Stomach (tissue), 8 donors: ENCODE measurements at regions not wholly inside any gene's neighbourhood (a gene's known extent, or its start where the extent isn't known, plus 50 kb on each side); places are given as distances from the start of the nearest gene placed in this dataset.
A peak's percentile ranks its signal among the peaks of the same experiment; 100 is the strongest.

Experiments used
- DNase-seq, 2 donors: peaks; one replicate each; pipeline versions ENCODE4 v3.0.0 to v3.0.0-alpha.2; 2013 to 2019
- H3K27ac ChIP-seq, 5 donors: fragments of 200-600 bp in 4 of 5; sonication (generic) in 4 of 5; one replicate each; pipeline ENCODE4 v1.5.1; 2013 to 2019; ENCODE audit warnings: mild to moderate bottlenecking in 1 of 5, moderate library complexity in 1 of 5
- H3K27me3 ChIP-seq, 3 donors: fragments of 200-600 bp; sonication (generic); one replicate each; pipeline ENCODE4 v1.5.1; 2017 to 2019; ENCODE audit warnings: mixed run types in 1 of 3
- H3K36me3 ChIP-seq, 4 donors: fragments of 200-600 bp; sonication (generic); 1 replicate in 3 of 4; 2 replicates in 1 of 4; pipeline ENCODE4 v1.5.1; 2016 to 2019
- H3K4me1 ChIP-seq, 4 donors: fragments of 200-600 bp; sonication (generic); one replicate each; pipeline ENCODE4 v1.5.1; 2016 to 2019
- H3K4me3 ChIP-seq, 4 donors: fragments of 200-600 bp; sonication (generic) in 3 of 4; one replicate each; pipeline ENCODE4 v1.5.1; 2016 to 2019; ENCODE audit warnings: mild to moderate bottlenecking in 1 of 4
- H3K9me3 ChIP-seq, 4 donors: fragments of 200-600 bp; sonication (generic); one replicate each; pipeline ENCODE4 v1.5.1; 2016 to 2019
- EP300 ChIP-seq: sonication (generic); formaldehyde crosslinking; IDR thresholded peaks from one replicate; pipeline ENCODE4 v1.6.1; 2017; ENCODE audit warnings: antibody characterized with exemption
- POLR2A ChIP-seq, 4 donors: fragments of 450-650 bp; IDR thresholded peaks; one replicate each; pipeline ENCODE4 v1.6.1; 2016; ENCODE audit warnings: antibody characterized with exemption in 4 of 4, control low read depth in 2 of 4, mild to moderate bottlenecking in 1 of 4, moderate library complexity in 1 of 4
- POLR2AphosphoS5 ChIP-seq, 3 donors: sonication (generic); formaldehyde crosslinking; IDR thresholded peaks; one replicate each; pipeline ENCODE4 v1.6.1; 2016; ENCODE audit warnings: antibody characterized with exemption in 3 of 3
- whole genome bisulfite sequencing, 5 donors: extraction: QIAGEN DNeasy Blood & Tissue Kit in 3 of 5; methylation state at CpG; one replicate each; pipeline versions ENCODE4 v1.1.5 to v1.1.7; 2013 to 2018; 5-methylcytosine and 5-hydroxymethylcytosine counted together
- intact Hi-C: fragments of 100-400 bp; cut with DNase I; formaldehyde crosslinking; loops from one replicate; pipeline ENCODE4 v1.15.1; 2023; ENCODE audit warnings: low total_unique reads
- TF ChIP-seq, protein P1 (sequence below), 7 experiments: fragments of 450-650 bp in 4 of 7; fragments of 200-600 bp in 3 of 7; sonication (generic) in 3 of 7; IDR thresholded peaks; one replicate each; pipeline ENCODE4 v1.5.1; 2016 to 2019; ENCODE audit warnings: antibody characterized with exemption in 7 of 7, control low read depth in 2 of 7, mild to moderate bottlenecking in 1 of 7
- donor health status: healthy with polysubstance abuse.
- donor health status: Bipolar disorder and iron deficiency.
- donor health status: healthy.

DNA sequence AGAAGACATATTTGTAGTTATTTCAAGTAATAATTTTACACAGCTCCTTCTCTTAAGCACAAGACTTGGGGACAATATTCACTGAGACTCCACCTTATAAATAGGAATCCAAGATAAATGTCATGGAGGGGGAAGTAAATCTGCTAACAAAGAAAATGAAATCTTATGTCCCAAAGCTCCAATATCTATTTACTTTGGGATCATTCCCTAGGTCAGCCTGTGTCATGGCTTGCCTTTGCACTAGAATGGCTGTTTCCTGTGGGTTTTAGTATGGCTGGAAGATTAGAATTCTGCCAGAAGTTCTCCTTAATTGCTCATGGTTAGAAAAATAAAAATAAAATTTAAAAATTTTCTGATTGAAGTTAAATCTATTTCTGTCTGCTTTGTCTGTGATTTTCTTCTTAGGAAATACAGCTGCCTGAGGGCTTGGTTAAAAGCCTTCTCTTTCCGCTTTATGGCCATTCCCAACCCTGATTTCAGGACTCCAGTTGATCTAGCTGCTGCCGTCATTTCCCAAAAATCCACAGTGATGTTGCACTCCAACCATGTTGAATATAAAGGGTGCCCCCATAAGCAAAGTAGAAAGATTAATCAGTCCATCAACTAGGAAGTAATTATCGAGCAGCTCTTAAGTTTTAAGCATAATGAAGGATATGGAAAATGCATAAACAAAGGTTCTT, 326.4 kb upstream of the LYPLAL1 start:
- H3K9me3 ChIP-seq: no peaks in the 10 kb centered on the region
- intact Hi-C loops: no loop called here
- WGBS, 5 donors: 81 to 88% (median 83%) methylated on average over 3 of the region's 3 CpGs
- no peak overlapping the region for H3K27ac ChIP-seq
- H3K27me3 ChIP-seq: no peaks in the 10 kb centered on the region
- H3K4me1 ChIP-seq: no peaks in the 10 kb centered on the region
- H3K36me3 ChIP-seq: no peaks in the 10 kb centered on the region
- TF ChIP-seq POLR2A (IDR thresholded peaks at IDR 0.05) (no peak), POLR2AphosphoS5 (IDR thresholded peaks at IDR 0.05) (no peak), EP300 (no peak)
- TF ChIP-seq, protein P1, sequence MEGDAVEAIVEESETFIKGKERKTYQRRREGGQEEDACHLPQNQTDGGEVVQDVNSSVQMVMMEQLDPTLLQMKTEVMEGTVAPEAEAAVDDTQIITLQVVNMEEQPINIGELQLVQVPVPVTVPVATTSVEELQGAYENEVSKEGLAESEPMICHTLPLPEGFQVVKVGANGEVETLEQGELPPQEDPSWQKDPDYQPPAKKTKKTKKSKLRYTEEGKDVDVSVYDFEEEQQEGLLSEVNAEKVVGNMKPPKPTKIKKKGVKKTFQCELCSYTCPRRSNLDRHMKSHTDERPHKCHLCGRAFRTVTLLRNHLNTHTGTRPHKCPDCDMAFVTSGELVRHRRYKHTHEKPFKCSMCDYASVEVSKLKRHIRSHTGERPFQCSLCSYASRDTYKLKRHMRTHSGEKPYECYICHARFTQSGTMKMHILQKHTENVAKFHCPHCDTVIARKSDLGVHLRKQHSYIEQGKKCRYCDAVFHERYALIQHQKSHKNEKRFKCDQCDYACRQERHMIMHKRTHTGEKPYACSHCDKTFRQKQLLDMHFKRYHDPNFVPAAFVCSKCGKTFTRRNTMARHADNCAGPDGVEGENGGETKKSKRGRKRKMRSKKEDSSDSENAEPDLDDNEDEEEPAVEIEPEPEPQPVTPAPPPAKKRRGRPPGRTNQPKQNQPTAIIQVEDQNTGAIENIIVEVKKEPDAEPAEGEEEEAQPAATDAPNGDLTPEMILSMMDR (IDR thresholded peaks at IDR 0.05): no peak
- no peak overlapping the region for H3K4me3 ChIP-seq
- DNase-seq: no peak

DNA sequence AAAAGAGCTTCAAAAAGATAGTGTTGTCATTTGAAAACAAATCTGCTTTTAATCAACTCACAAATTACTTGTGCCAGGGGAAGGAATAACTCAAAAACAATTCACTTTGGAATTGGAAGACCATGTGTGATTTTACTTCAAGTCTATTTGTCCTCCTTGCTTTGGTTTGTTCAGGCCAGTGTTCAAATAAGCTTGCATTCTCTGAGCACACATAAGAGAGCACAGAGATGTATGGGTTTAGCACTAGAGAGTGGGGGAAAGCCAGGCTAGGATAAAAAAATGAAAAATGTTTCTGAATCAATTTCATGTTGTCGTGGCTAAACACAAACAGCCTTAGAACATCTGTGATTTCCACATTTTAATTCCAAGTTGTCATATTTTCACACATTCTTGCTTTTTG, 325.7 kb upstream of the LYPLAL1 start:
- intact Hi-C loops: no loop called here
- WGBS, 5 donors: 23 to 42% (median 31%) methylated on average over 1 of the region's 1 CpG
- TF ChIP-seq, protein P1 (IDR thresholded peaks at IDR 0.05): no peak
- TF ChIP-seq POLR2A (IDR thresholded peaks at IDR 0.05): no peak
- TF ChIP-seq POLR2AphosphoS5 (IDR thresholded peaks at IDR 0.05): no peak
- TF ChIP-seq EP300: no peak
- DNase-seq: no peak
- H3K9me3 ChIP-seq: no peaks in the 10 kb centered on the region
- no peaks in the 10 kb centered on the region for H3K27me3 ChIP-seq
- H3K4me3 ChIP-seq: no peak overlapping the region
- H3K27ac ChIP-seq: no peak overlapping the region
- no peaks in the 10 kb centered on the region for H3K4me1 ChIP-seq
- H3K36me3 ChIP-seq: no peaks in the 10 kb centered on the region

GRCh38 chr1:218850367-218850766, 323.3 kb upstream of the LYPLAL1 start:
- no peaks in the 10 kb centered on the region for H3K27me3 ChIP-seq
- H3K36me3 ChIP-seq: no peaks in the 10 kb centered on the region
- TF ChIP-seq, protein P1 (IDR thresholded peaks at IDR 0.05): no peak
- TF ChIP-seq EP300: no peak
- no peak for TF ChIP-seq POLR2A (IDR thresholded peaks at IDR 0.05)
- no peak for TF ChIP-seq POLR2AphosphoS5 (IDR thresholded peaks at IDR 0.05)
- H3K9me3 ChIP-seq: no peaks in the 10 kb centered on the region
- no peak for DNase-seq
- no peaks in the 10 kb centered on the region for H3K4me1 ChIP-seq
- 46 to 53% (median 50%) methylated on average over 2 of the region's 2 CpGs for WGBS, 5 donors
- no peak overlapping the region for H3K27ac ChIP-seq
- intact Hi-C loops: no loop called here
- H3K4me3 ChIP-seq: no peak overlapping the region

DNA sequence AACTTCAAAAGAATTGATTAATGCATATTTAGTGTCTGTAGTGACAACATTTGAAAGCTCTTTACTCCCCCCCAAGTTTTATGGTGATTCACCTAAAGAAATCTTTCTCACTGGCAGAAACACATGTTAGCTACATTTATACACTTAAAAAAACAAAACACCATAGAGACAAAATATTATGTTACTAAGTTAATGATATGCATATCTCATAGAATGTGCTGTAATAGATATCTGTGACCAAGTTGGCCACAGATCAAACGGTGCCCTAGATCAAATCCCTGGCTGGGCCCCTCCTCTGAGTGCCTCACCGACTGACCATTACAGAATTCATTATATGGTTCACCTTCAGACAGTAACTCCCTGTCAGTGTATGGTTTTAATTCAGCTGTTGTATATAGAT, 322.1 kb upstream of the LYPLAL1 start:
- Histone ChIP-seq H3K4me3 (no peak overlapping the region), H3K4me1 (no peaks in the 10 kb centered on the region), H3K27me3 (no peaks in the 10 kb centered on the region), H3K9me3 (no peaks in the 10 kb centered on the region), H3K27ac (no peak overlapping the region), H3K36me3 (no peaks in the 10 kb centered on the region)
- TF ChIP-seq, protein P1 (IDR thresholded peaks at IDR 0.05): no peak
- TF ChIP-seq POLR2A (IDR thresholded peaks at IDR 0.05) (no peak), EP300 (no peak), POLR2AphosphoS5 (IDR thresholded peaks at IDR 0.05) (no peak)
- 28 to 57% (median 46%) methylated on average over 2 of the region's 2 CpGs for WGBS, 5 donors
- peak in 1 of 2 donors; percentile 20 for DNase-seq
- intact Hi-C loops: no loop called here
